Stimulated activated CD4-positive, alpha-beta T cell treated with anti-CD3 and anti-CD28 coated beads, Interleukin-1b, Interleukin-23, amount 100 ng/mL, for 48 hours (primary cell): ENCODE measurements at regions not wholly inside any gene's neighbourhood (a gene's known extent, or its start where the extent isn't known, plus 50 kb on each side); places are given as distances from the start of the nearest gene placed in this dataset.
A peak's percentile ranks its signal among the peaks of the same experiment; 100 is the strongest.
"Not testable (repeated sequence)": the region's sequence is repeated elsewhere in the genome, so short reads cannot be mapped to it uniquely, and the experiment has no call there.

Source experiments
- DNase-seq: peaks from one replicate; pipeline ENCODE4 v3.0.0-alpha.2; 2020

GRCh38 chr20:51154708-51155690, 132.1 kb upstream of the KCNG1 start:
- no peak for DNase-seq

- DNase-seq, result no peak
Observed at GRCh38 chr20:51153867-51154707, 131.2 kb upstream of the KCNG1 start.

- no peak for DNase-seq
Observed at GRCh38 chr20:51148941-51149340, 126.0 kb upstream of the KCNG1 start.

GRCh38 chr20:51144476-51144875, 121.6 kb upstream of the KCNG1 start:
- no peak for DNase-seq

- no peak for DNase-seq
Observed at GRCh38 chr20:51143652-51144051, 120.7 kb upstream of the KCNG1 start.

- DNase-seq, result no peak
Observed at GRCh38 chr20:51142448-51142847, 119.5 kb upstream of the KCNG1 start.

- DNase-seq, result no peak
Observed at GRCh38 chr20:51140671-51141070, 117.8 kb upstream of the KCNG1 start.

GRCh38 chr20:51139891-51140290, 117.0 kb upstream of the KCNG1 start:
- DNase-seq, result no peak

GRCh38 chr20:51138576-51138975, 115.7 kb upstream of the KCNG1 start:
- no peak for DNase-seq

GRCh38 chr20:51137461-51137860, 114.6 kb upstream of the KCNG1 start:
- DNase-seq, result no peak

- DNase-seq, result no peak
Observed at GRCh38 chr20:51135926-51136715, 113.2 kb upstream of the KCNG1 start.

- no peak for DNase-seq
Observed at GRCh38 chr20:51134405-51134804, 111.5 kb upstream of the KCNG1 start.

GRCh38 chr20:51132279-51132678, 109.4 kb upstream of the KCNG1 start:
- no peak for DNase-seq

- DNase-seq, result no peak
Observed at GRCh38 chr20:51131811-51132210, 108.9 kb upstream of the KCNG1 start.

GRCh38 chr20:51129147-51129776, 106.4 kb upstream of the KCNG1 start:
- peak; percentile 8 for DNase-seq

GRCh38 chr20:51128198-51128597, 105.3 kb upstream of the KCNG1 start:
- peak; percentile 49 for DNase-seq

GRCh38 chr20:51127713-51128112, 104.8 kb upstream of the KCNG1 start:
- DNase-seq, result no peak

- DNase-seq, result no peak
Observed at GRCh38 chr20:51126337-51126736, 103.4 kb upstream of the KCNG1 start.

GRCh38 chr20:51125780-51126179, 102.9 kb upstream of the KCNG1 start:
- no peak for DNase-seq

GRCh38 chr20:51125105-51125504, 102.2 kb upstream of the KCNG1 start:
- DNase-seq, result no peak

- not testable (repeated sequence) for DNase-seq
Observed at GRCh38 chr20:51123887-51124286, 101.0 kb upstream of the KCNG1 start.

GRCh38 chr20:51122931-51123658, 100.2 kb upstream of the KCNG1 start:
- peak; percentile 48 for DNase-seq
